ENCODE measurements at regions not wholly inside any gene's neighbourhood (a gene's known extent, or its start where the extent isn't known, plus 50 kb on each side); places are given as distances from the start of the nearest gene placed in this dataset.
"Not testable (repeated sequence)": the region's sequence is repeated elsewhere in the genome, so short reads cannot be mapped to it uniquely, and the experiment has no call there.

DNA sequence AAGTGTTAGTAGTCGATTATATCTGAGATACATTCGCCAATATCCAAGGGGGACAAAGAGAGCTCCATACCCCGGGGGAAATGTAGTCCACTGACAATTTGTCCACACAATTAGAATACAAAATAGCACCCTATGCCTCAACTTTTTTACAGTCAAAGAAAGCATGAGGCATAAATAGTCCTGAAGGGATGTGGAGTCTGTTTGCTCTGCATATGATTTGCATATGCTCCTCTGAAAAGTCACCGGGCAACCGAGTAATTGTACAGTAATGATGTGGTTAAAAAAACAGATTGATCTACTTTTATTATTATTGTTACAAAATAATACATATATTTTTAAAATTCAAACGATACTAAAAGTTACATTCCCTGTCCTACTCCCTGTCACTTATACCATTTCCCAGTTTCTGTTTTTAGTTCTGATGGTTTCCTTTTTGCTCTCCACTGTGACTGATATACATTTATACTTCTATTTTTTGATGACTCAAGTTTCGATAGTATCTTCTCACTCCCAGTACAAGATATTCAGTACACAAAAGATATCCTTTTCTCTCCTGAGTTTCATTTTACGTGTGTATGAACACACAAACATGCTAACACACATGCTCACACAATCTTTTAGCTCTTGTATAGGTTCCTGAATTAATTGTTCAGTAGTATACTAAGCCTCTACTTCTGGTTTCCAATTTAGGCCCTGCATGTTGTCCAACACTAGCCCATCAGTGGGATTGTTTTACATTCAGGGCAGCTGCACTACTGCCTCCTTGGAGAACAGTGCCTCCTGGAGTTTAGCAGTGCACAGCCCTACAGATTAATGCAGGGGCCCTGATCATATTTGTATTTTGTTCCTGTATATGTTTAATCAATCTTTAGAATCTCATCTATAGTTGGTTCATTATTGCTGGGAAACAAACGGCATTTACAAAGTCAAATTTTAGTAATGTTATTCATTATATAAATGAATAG, 130.9 kb downstream of the TES start:
- DNase-seq (ENCODE audit: low read depth, low spot score): no peak

DNA sequence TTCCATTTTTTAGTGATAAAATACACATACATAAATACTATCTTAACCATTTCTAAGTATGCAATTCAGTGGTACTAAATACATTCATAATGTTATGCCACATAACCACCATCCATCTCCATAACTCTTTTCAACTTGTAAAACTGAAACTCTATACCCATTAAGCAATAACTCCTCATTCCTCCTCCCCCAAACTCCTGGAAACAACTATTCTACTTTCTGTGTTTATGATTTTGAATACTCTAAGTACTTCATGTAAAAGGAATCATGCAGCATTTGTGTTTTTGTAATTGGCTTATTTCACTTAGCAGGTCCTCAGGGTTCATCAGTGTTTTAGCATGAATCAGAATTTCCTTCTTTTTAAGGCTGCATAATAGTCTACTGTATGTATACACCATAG, 131.8 kb downstream of the TES start:
- no peak for DNase-seq (ENCODE audit: low read depth, low spot score)

DNA sequence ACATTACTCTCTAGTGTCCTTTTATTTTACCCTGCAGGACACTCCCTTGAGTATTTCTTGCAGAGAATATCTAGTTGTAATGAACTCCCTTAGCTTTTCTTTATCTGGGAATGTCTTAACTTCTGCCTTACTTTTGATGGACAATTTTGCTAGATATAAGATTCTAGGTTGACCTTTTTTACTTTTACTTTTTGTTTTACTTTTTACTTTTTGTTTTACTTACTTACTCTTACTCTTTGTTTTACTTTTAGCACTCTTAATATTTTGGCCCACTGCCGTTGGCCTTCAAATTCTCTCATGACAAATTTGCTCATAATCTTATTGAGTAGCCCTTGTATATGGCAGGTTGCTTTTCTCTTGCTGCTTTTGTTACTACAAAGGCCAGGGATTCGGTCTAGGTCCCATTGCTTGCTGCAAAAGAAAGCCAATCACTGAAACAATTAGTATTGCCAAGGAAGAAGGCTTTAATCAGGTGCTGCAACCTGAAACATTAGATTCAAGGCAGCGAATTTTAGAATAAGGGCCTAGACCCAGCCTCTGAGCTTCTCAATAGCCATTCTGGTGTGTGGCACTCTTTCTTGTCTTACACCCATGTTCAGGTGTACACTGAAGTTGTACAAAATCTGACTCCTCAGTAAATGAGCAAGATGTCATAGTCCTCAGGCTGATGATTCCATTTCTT, 137.0 kb downstream of the TES start:
- no peak for DNase-seq (ENCODE audit: low read depth, low spot score)

DNA sequence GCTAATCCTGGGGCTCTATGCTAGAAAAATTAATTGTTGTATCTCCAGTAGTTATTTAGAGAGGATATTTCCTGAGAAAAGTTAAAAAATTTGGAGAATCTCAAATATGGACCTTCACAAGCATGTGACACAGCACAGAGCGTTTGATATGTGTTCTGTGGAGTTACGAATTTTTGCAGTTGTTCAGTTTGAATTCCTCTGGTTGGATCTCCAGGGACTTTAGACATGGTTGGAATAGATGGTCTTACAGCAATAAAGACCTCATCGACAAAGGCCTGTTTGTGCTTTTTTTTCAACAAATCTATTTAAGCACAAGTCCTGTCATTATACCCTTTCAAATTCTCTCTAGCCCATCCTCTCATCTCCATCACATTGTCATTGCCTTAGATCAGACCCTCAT, 138.0 kb downstream of the TES start:
- DNase-seq (ENCODE audit: low read depth, low spot score): no peak

DNA sequence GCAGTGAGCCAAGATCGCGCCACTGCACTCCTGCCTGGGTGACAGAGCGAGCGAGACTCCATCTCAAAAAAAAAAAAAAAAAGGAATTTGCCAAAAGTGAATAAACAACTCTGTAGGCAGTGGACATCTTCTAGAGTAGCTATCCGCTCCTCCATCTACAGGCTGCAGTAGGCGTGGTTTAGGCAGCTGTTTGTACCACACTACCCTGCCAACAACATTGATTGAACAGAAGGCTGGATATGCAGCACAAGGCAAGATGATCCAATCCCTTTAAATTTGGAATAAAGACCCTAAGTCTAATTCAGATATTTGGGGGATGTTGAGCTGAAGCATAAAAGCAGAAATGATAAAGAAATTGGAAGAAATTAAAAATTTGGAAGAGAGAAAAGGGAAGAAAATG, 141.6 kb downstream of the TES start:
- DNase-seq (ENCODE audit: low read depth, low spot score): no peak

DNA sequence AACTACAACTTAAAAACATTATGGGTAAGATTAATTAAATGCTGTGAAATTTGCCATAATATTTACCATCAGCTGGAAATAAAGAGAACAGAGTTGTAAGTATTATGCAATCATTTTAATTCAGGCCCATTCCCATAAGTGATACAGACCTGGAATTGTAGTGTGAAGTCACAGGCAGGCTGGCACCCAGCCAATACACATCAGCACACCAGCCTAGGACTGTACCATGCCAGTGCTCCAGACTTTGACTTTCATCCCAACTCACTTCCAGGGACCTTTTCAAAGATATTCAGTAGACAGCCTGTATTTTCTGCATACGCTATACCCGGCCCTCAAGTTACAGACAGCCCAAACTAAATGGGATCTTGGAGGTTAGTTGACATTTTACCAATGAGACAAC, 143.3 kb downstream of the TES start:
- DNase-seq (ENCODE audit: low read depth, low spot score): peak; percentile 41

DNA sequence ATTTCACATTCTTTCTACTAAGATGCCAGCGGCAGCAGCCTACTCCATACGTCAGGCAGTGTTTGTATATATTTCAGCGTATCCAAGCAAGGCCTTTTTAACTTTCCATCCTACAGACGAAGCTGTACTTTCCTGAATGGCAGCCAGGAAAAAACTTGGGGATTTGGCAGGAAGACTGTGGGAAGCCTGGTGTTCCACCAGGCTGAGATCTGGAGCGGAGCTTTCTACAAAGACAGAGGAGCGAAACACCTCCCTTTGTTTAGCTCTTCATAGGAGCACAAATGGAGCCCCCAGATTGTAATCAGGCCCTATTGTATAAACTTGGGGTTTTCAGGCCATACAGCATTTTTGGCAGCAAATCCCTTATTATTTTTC, 143.8 kb downstream of the TES start:
- DNase-seq (ENCODE audit: low read depth, low spot score): peak; percentile 92

DNA sequence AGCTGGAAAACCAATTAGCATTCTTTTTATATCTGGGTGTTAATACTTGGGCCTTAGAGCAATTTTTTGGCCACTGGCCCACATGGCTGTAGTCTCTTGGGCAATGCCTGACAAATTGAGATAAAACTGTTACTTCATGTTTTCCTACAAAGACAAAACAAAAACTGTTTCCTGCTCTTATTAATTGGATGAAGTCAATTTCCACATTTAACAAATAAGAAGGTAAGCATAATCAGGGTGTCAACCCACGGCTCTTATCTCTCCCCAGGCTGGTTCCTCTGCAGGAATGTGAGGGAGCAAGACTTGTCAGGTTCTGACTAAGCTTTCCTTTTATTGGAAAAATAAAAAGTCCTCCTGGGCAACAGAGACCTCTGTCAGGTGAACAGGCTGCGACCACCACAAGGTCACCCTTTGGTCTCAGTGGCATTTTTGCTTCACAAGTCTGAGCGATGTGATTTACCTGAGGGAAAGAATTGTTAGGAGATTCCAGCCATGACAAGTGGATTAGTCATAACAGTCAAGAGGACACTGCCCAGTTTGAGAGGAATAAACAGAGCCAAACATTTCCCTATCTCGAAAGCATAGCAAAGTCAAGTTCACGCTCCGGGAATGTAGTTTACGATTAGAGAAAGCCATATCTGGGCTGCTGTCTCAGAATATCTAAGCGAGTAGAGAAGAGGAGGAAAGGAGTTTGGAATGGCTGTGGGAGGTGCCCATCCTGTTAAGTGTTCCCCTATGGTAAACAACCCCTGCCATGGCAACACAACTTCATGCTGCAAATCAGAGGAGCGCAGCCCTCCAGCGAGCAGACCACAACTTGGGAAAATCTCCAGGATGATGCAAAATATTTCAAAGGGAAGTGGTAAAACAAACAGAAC, 144.4 kb downstream of the TES start:
- DNase-seq (ENCODE audit: low read depth, low spot score): peak; percentile 98

DNA sequence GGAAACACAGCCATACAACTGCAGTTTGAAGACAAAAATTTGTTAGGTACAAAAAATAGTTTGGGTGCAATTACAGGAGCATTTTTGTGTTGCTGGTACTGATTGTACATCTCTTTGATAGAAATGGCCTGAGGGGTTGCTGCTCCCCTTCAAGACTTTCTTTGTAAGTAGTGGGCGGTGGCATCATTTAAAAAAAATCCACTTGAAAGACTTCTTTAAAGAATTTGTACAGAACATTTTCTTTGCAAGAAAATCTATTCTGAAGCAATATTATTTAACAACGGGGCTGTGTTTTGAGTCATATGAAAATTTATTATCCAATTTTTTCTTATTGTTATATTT, 144.1 kb upstream of the CAV2 start:
- no peak for DNase-seq (ENCODE audit: low read depth, low spot score)

DNA sequence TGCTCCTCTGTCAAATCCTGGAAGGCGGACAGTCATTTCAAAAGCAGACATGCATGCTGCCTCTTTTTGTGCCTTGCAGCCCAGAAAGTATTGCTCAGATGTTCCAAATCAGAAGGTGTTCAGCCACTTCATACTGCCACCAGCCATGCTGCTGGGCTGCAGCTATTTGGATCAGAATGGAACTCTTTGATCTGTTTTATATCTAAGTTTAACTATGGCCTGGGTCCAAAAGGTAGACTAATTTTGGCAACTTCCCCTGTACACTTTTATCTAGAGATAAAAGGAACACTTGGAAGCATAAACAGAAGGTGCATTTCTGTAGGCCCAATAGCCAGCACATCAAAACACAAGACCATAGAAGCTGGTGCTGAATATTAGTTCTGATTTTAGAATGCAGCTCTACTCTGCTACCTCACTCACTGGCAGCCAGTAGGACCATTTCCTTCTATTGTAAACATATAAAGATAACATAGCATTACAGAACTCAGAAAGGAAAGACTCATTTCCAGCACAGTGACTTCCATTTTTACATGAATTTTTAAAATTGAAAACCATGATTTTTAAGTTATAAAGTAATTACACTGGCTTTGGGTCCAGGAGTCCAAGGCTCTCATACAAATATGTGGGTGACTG, 143.1 kb upstream of the CAV2 start:
- DNase-seq (ENCODE audit: low read depth, low spot score): no peak

DNA sequence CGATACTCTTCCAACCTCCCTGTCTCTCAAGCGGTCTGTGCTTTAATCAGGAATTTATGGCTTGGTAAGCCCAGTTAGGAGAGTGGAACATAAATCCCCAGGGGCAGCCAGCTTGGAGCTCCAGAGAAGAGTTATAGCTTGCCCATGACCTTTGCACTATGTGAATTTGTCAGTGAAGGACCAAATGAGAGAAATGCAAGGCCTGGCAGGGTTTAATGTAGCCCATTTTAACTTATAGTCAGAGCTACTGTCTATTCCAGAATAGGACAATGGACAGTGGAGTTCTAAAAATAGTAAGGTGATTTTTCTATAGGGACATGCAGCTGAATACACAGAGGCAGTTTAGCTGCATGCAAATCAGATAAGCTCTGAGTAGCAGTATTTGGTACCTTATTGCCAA, 142.6 kb upstream of the CAV2 start:
- DNase-seq (ENCODE audit: low read depth, low spot score): peak; percentile 14

DNA sequence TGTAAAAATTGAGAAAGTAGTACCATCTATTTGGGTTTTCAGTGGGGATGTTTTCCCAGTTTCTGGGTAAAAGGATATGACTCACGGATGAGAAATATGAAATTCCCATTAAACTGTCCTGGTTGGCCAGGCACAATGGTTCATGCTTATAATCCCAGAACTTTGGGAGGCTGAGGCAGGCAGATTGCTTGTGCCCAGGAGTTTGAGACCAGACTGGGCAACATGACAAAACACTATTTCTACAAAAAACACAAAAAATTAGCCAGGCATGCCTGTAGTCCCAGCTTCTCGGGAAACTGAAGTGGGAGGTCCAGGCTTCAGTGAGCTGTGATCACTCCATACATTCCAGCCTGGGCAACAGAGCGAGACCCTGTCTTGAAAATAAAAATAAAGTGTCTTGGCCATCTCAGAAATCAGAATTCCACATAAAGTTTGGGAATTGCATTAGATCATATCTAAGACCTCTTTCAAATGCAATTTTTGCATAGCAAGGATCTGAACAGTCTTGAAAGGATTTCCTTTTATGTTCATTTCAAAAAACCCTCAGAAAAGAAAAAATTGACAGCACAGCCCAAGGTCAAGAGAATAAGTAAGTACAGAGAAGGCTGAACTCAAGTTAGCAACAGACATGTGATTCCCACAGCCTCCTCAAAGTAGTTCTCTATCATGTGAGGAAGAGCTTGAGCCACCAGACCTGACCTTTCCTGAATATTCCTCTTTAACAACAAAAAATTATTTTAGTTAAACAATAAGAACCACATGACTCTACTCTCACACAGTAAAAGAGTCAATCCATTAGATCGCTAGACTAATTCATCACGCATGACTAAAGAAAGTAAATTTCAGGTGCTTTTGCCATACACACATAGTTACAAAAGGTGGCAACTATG, 141.5 kb upstream of the CAV2 start:
- DNase-seq (ENCODE audit: low read depth, low spot score): peak; percentile 20

DNA sequence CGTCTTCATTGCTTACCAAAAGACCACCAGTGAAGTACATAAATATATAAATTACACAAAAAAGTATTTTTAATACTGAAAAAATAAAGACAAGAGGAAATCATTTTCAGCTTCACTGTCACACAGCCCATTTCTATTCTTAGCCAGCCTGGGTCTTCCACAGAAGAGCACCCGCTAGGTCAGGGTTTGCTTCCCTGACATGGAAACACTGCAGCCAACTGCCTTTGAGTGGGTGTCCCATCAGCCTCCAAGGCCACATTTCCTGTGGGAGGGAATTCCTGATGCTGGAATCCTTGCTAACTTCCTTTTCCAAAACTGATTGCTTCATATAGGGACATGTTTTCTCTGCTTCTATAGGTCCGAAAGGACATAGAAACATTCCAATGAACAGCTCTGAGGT, 137.8 kb upstream of the CAV2 start:
- no peak for DNase-seq (ENCODE audit: low read depth, low spot score)

DNA sequence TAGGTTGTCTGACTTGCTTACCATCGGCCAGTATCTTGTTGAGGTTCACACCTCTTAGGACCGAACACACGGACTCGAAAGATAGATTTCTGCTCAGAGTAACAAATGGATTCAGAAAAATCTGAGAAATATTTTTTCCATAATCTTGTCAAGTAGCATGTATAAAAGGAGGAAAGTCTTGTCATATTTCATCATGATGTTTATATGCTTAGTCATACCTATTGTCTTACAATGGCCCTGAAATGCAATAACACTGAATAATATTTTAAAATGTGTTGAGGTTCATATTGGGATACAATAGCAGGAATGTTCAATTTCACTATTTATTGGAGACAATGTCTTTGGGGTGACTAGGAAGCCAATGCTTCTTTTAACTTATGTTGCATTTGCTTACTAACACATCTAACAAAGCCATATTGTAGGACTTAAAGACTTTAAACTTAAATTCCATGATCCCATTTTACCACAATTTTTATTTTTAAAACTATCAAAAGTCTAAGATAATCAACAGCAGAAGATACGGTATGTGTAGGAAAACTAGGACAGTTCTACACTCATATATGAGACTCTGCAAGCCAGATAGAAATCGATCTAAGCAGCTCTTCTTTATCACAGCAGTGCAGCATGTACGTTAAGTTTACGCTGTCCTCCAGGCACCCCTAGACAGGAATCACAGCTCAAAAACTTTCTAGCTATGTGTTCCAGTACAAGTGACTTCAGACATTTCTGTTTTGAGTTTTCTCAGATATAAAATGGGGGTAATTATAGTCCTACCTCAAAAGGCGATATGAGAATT, 135.7 kb upstream of the CAV2 start:
- DNase-seq (ENCODE audit: low read depth, low spot score): no peak

DNA sequence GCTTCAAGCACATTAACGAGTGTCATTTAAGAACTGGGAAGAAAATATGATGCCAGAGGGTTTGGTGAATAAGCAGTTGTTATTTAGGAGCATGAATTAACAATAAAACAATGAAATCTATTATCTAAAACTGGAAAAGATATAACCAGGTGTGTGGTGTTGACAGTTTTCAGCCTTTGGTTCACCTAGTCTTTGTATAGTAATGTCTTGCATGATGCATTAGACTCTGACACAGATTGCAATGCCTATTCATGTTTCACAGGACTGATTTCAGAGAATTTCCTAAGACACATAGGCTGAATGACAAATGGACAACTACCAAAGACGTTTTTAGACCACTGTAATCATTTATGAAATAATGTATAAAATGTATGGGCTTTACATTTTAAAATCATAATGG, 135.1 kb upstream of the CAV2 start:
- DNase-seq (ENCODE audit: low read depth, low spot score): no peak

DNA sequence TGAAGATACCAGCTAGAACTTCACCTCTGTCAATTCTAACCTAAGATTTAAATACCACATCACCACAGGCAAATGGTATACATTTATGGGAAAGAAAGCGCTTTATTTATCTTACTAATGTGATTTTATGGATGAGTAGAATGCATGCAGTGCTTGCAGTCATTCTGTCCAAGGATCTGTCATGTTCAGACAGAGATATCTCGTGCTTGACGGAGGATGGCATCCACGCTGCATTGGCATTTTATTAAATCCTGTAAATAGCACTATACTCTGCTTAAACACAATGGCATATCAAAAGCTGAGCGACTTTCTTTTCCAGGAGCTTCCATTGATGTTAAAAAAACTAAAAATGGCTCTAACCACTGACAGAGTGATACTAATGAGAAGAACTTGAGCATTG, 133.7 kb upstream of the CAV2 start:
- DNase-seq (ENCODE audit: low read depth, low spot score): no peak

DNA sequence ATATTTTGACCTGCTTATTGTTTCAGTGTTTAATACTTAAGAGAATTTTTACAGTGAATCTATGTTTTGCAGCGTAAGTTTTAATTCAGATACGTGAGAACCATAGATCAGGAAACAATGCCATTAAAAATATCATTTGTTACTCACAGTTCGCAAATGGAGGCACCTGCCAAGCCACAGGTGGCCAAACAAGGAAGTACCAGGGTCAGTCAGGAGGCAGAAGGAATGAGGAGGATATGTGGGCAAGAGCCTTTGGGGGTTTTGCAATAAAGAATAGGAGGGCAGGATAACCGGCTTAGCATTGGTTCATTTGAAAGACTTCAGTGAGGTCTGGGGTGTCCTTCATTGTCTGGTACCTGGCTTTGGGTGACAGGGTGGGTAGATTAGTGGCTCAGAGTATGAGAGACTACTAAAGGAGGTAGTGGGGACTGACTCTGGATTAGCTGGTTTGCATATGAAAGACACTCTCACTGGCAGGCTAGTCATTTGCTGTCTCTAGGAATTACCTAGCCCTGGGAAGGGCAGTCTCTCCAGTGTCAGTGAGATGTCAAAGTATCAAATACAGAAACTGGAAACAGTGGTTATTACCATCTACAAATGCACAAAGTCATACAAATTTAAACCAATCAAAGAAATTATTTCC, 132.2 kb upstream of the CAV2 start:
- no peak for DNase-seq (ENCODE audit: low read depth, low spot score)

DNA sequence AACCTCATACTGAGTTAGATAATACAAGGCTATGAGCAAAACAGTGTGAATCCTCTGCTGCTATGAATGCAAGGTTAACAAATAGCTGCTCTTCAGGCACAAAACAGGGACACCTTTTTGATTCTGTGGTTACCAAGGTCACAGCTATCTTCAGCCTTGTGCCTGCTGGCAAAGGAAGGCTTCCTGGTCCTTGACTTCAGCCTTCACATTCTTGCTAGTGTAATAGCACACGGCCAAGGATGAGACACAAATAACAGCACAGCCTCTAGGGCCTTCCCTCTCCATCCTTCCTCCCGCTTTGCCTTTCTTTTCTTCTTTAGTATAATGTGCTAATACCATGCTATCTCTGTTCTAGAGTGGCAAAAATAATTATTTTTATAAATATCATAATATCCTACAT, 130.6 kb upstream of the CAV2 start:
- DNase-seq (ENCODE audit: low read depth, low spot score): no peak

DNA sequence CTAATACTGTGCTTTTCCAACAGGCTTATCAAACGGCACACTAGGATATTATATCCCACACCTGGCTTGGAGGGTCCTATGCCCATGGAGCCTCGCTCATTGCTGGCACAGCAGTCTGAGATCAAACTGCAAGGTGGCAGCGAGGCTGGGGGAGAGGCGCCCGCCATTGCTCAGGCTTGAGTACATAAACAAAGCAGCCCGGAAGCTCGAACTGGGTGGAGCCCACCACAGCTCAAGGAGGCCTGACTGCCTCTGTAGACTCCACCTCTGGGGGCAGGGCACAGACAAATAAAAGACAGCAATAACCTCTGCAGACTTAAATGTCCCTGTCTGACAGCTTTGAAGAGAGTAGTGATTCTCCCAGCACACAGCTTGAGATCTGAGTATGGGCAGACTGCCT, 128.0 kb upstream of the CAV2 start:
- not testable (repeated sequence) for DNase-seq (ENCODE audit: low read depth, low spot score)
